GM18868 (cell line): ENCODE measurements at regions not wholly inside any gene's neighbourhood (a gene's known extent, or its start where the extent isn't known, plus 50 kb on each side); places are given as distances from the start of the nearest gene placed in this dataset.

ENCODE experiments used
- ATAC-seq: cut with Tn5 transposase; IDR thresholded peaks from one replicate; pipeline ENCODE4 v1.9.1; 2021; ENCODE audit warnings: mild to moderate bottlenecking, moderate library complexity; ENCODE audit not compliant: unreplicated experiment

- no peak for ATAC-seq
These were observed 203.3 kb upstream of the TARS1 start for GRCh38 chr5:33237471-33237870.

GRCh38 chr5:33238826-33239695, 201.7 kb upstream of the TARS1 start:
- ATAC-seq: peak; percentile 44

GRCh38 chr5:33240558-33240957, 200.2 kb upstream of the TARS1 start:
- no peak for ATAC-seq

GRCh38 chr5:33241802-33242201, 199.0 kb upstream of the TARS1 start:
- peak; percentile 71 for ATAC-seq

- peak; percentile 51 for ATAC-seq
These were observed 198.5 kb upstream of the TARS1 start for GRCh38 chr5:33242277-33242676.

GRCh38 chr5:33244441-33245150, 196.2 kb upstream of the TARS1 start:
- no peak for ATAC-seq

- ATAC-seq: no peak
These were observed 186.2 kb upstream of the TARS1 start for GRCh38 chr5:33254579-33254978.

GRCh38 chr5:33257807-33258429, 182.8 kb upstream of the TARS1 start:
- no peak for ATAC-seq

- ATAC-seq: no peak
These were observed 182.2 kb upstream of the TARS1 start for GRCh38 chr5:33258553-33258952.

GRCh38 chr5:33260098-33260497, 180.7 kb upstream of the TARS1 start:
- no peak for ATAC-seq

GRCh38 chr5:33261305-33261704, 179.5 kb upstream of the TARS1 start:
- ATAC-seq: no peak

- ATAC-seq: no peak
These were observed 179.0 kb upstream of the TARS1 start for GRCh38 chr5:33261747-33262146.

GRCh38 chr5:33267801-33268200, 173.0 kb upstream of the TARS1 start:
- ATAC-seq: no peak

GRCh38 chr5:33268374-33268773, 172.4 kb upstream of the TARS1 start:
- no peak for ATAC-seq

GRCh38 chr5:33270671-33271070, 170.1 kb upstream of the TARS1 start:
- no peak for ATAC-seq

GRCh38 chr5:33271606-33272005, 169.2 kb upstream of the TARS1 start:
- ATAC-seq: no peak

GRCh38 chr5:33272288-33272687, 168.5 kb upstream of the TARS1 start:
- no peak for ATAC-seq

- no peak for ATAC-seq
These were observed 166.8 kb upstream of the TARS1 start for GRCh38 chr5:33273985-33274384.

GRCh38 chr5:33275391-33275790, 165.4 kb upstream of the TARS1 start:
- ATAC-seq: no peak

- no peak for ATAC-seq
These were observed 164.7 kb upstream of the TARS1 start for GRCh38 chr5:33275921-33276627.

GRCh38 chr5:33276628-33276950, 164.2 kb upstream of the TARS1 start:
- ATAC-seq: no peak
